H1 (cell line): ENCODE measurements at regions not wholly inside any gene's neighbourhood (a gene's known extent, or its start where the extent isn't known, plus 50 kb on each side); places are given as distances from the start of the nearest gene placed in this dataset.

Experiments
- ASH2L ChIP-seq: fragments of 200-600, 300-600 bp; sonication (generic); IDR thresholded peaks from one replicate; pipeline ENCODE4 v1.7.1; 2017; ENCODE audit warnings: low read length
- BRCA1 ChIP-seq: IDR thresholded peaks from 2 replicates; pipeline ENCODE4 v1.6.1; 2012; ENCODE audit warnings: low read depth, low read length, improper control_type of control experiment
- CEBPB ChIP-seq: IDR thresholded peaks from 2 replicates; pipeline ENCODE4 v1.6.1; 2012; ENCODE audit warnings: low read depth, low read length
- CTCF ChIP-seq, 3 experiments: IDR thresholded peaks; 1 replicate in 2 of 3; 2 replicates in 1 of 3; pipeline versions ENCODE4 v1.5.1 to v1.6.1; 2011; ENCODE audit warnings: low read length in 3 of 3, mild to moderate bottlenecking in 3 of 3, inconsistent platforms in 2 of 3, low read depth in 1 of 3, moderate library complexity in 1 of 3; ENCODE audit not compliant: insufficient read depth in 1 of 3; ENCODE audit errors: control extremely low read depth in 1 of 3
- EZH2 ChIP-seq: fragments of 200-600 bp; sonication (generic); IDR thresholded peaks from 2 replicates; pipeline ENCODE4 v1.7.1; 2012; ENCODE audit warnings: low read depth, mild to moderate bottlenecking, moderate library complexity, low read length, inconsistent platforms; ENCODE audit not compliant: severe bottlenecking
- HDAC2 ChIP-seq, 2 experiments: fragments of 300-600 bp in 1 of 2; sonication (generic) in 1 of 2; IDR thresholded peaks; 2 replicates each; pipeline ENCODE4 v1.6.1; 2011 to 2012; ENCODE audit warnings: low read depth in 2 of 2, low read length in 2 of 2, mild to moderate bottlenecking in 2 of 2, moderate library complexity in 2 of 2, borderline replicate concordance in 1 of 2, inconsistent platforms in 1 of 2
- KDM5A ChIP-seq: fragments of 200-600 bp; IDR thresholded peaks from 2 replicates; pipeline ENCODE4 v1.7.1; 2012; ENCODE audit warnings: mild to moderate bottlenecking, low read length, inconsistent platforms, mixed read lengths
- MAFK ChIP-seq: IDR thresholded peaks from 2 replicates; pipeline ENCODE4 v1.6.1; 2012; ENCODE audit warnings: low read depth, mild to moderate bottlenecking, improper control_type of control experiment, low read length
- SIN3A ChIP-seq, 2 experiments: IDR thresholded peaks in 1 of 2; conservative IDR thresholded peaks in 1 of 2; 2 replicates each; pipeline ENCODE4 v1.6.1; 2011 to 2012; ENCODE audit warnings: low read length in 2 of 2, improper control_type of control experiment in 1 of 2, low read depth in 1 of 2, mild to moderate bottlenecking in 1 of 2
- TBP ChIP-seq: IDR thresholded peaks from 2 replicates; pipeline ENCODE4 v1.6.1; 2011; ENCODE audit warnings: low read depth, low read length, improper control_type of control experiment

- no peak for TF ChIP-seq ASH2L
- TF ChIP-seq KDM5A = no peak
- TF ChIP-seq EZH2 = no peak
- TF ChIP-seq MAFK = no peak
- TF ChIP-seq HDAC2 (IDR thresholded peaks at IDR 0.05; ENCODE audit: borderline replicate concordance in 1 of 2, low read depth in 2 of 2, low read length in 2 of 2) = no peak
- no peak for TF ChIP-seq CTCF (IDR thresholded peaks at IDR 0.05; ENCODE audit: control extremely low read depth in 1 of 3, insufficient read depth in 1 of 3, low read depth in 1 of 3, low read length in 3 of 3)
- TF ChIP-seq CEBPB = no peak
- TF ChIP-seq BRCA1 = no peak
- no peak for TF ChIP-seq TBP
- no peak for TF ChIP-seq SIN3A (conservative IDR thresholded peaks at IDR 0.05 in 1 of 2, IDR thresholded peaks at IDR 0.05 in 1 of 2; ENCODE audit: low read depth in 1 of 2, low read length in 2 of 2)
Observed at GRCh38 chr7:11294965-11295364, 321.3 kb downstream of the PHF14 start.
